AG04450 (cell line): ENCODE measurements at regions not wholly inside any gene's neighbourhood (a gene's known extent, or its start where the extent isn't known, plus 50 kb on each side); places are given as distances from the start of the nearest gene placed in this dataset.

Experiments used
- CTCF ChIA-PET: fragments of 300-600, 350-600 bp; formaldehyde crosslinking; extraction: SDS; loops from one replicate; lab custom pipeline; 2022; ENCODE audit warnings: antibody characterized with exemption, inconsistent platforms; lab: Charles Lee
- POLR2A ChIA-PET: fragments of 350-600 bp; formaldehyde crosslinking; extraction: SDS; loops from one replicate; lab custom pipeline; 2021; ENCODE audit warnings: antibody characterized with exemption, inconsistent platforms; lab: Yijun Ruan, JAX
- DNase-seq: peaks from one replicate; pipeline ENCODE4 v3.0.0-alpha.2; 2011; ENCODE audit warnings: low read depth, low spot score
- H3K27ac ChIP-seq: one replicate; pipeline ENCODE4 v1.5.1; 2012; ENCODE audit warnings: low read depth, low read length, control low read depth
- H3K27me3 ChIP-seq: one replicate; pipeline ENCODE4 v1.6.0; 2012; ENCODE audit warnings: low read length; ENCODE audit not compliant: control insufficient read depth, insufficient read depth
- H3K4me3 ChIP-seq: 2 replicates; pipeline ENCODE4 v1.5.1; 2011; ENCODE audit warnings: mild to moderate bottlenecking, low read depth, low read length, control low read depth
- H3K9me3 ChIP-seq: 2 replicates; pipeline ENCODE4 v1.5.1; 2012; ENCODE audit warnings: low read length; ENCODE audit not compliant: control insufficient read depth, insufficient read depth
- TF ChIP-seq, protein P1 (sequence below): IDR thresholded peaks from 2 replicates; pipeline ENCODE4 v1.5.1; 2011; ENCODE audit warnings: low read depth, low read length, control low read depth, inconsistent platforms

- TF ChIP-seq, protein P1, sequence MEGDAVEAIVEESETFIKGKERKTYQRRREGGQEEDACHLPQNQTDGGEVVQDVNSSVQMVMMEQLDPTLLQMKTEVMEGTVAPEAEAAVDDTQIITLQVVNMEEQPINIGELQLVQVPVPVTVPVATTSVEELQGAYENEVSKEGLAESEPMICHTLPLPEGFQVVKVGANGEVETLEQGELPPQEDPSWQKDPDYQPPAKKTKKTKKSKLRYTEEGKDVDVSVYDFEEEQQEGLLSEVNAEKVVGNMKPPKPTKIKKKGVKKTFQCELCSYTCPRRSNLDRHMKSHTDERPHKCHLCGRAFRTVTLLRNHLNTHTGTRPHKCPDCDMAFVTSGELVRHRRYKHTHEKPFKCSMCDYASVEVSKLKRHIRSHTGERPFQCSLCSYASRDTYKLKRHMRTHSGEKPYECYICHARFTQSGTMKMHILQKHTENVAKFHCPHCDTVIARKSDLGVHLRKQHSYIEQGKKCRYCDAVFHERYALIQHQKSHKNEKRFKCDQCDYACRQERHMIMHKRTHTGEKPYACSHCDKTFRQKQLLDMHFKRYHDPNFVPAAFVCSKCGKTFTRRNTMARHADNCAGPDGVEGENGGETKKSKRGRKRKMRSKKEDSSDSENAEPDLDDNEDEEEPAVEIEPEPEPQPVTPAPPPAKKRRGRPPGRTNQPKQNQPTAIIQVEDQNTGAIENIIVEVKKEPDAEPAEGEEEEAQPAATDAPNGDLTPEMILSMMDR, result no peak
- Histone ChIP-seq H3K27me3 (no peaks in the 10 kb centered on the region), H3K27ac (no peak overlapping the region), H3K4me3 (no peak overlapping the region), H3K9me3 (no peaks in the 10 kb centered on the region)
- ChIA-PET POLR2A (no interaction called here), CTCF (no interaction called here)
- no peak for DNase-seq
Measured at GRCh38 chr1:118325550-118326225, 140.7 kb upstream of the SPAG17 start.

DNA sequence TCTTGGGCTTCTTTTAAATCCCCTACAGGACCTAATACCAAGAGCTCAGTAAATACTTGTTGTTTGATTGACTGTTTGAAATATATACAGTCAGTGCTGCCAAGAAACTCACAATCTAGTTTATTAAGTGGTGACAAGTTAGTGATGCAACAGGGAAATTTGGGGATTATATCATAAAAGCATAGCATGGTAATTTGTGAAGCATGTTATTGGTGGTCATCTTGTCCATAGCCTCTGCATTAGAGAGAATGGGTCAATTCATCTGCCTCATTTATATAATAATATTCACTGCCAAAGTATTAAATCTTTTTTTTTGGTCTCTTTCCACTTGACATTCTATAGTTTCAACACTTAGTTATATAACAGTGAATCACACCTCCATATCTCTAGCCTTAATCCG, 138.2 kb upstream of the SPAG17 start:
- ChIA-PET CTCF (no interaction called here), POLR2A (no interaction called here)
- DNase-seq, result no peak
- Histone ChIP-seq H3K27ac (no peak overlapping the region), H3K27me3 (no peaks in the 10 kb centered on the region), H3K4me3 (no peak overlapping the region), H3K9me3 (no peaks in the 10 kb centered on the region)
- TF ChIP-seq, protein P1, result no peak

DNA sequence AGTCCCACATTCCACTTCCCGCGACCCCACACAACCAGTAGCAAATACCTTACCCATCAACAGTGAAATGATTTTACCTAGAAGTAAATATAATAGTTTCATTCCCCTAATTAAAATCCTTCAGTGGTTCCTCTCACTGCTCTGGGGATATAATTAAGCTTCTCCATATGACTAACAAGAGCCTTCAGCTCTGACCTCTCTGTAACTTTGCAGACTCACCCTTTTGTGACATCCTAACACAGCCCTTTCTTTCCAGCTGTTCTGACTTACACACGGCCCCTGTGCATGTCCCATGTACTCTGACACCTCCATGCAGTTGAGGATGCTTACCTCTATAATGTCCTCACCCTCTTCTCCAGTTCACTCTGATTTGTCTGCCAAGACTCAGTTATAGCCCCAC, 137.3 kb upstream of the SPAG17 start:
- H3K4me3 ChIP-seq, result no peak overlapping the region
- POLR2A ChIA-PET, result no interaction called here
- no peak overlapping the region for H3K27ac ChIP-seq
- H3K27me3 ChIP-seq, result no peaks in the 10 kb centered on the region
- no peak for DNase-seq
- H3K9me3 ChIP-seq, result no peaks in the 10 kb centered on the region
- CTCF ChIA-PET, result no interaction called here
- TF ChIP-seq, protein P1, result no peak

DNA sequence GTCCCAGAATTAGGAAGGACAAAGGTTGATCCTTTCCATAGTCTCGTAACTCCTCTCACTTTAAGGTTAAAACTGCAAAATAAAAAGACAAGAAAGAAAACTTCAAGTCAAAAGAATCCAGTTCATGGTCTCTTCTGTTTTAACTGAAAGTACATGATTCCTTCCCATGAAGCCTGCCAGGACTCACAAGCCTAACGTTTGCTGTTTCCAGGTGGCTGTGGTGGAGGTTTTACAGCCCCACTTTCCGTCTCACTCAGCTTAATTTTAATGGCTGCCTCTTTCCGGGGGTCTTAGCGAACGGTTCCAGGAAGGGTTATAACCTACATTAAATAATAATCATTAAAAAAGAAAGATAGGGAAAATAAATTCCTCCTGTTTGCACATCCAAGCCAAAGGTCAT, 136.8 kb upstream of the SPAG17 start:
- ChIA-PET POLR2A (no interaction called here), CTCF (no interaction called here)
- no peak for DNase-seq

More for the DNA sequence above, 136.8 kb upstream of the SPAG17 start:
- Histone ChIP-seq H3K27me3 (no peaks in the 10 kb centered on the region), H3K9me3 (no peaks in the 10 kb centered on the region), H3K27ac (no peak overlapping the region), H3K4me3 (no peak overlapping the region)
- TF ChIP-seq, protein P1, result no peak
